AG09309 (cell line): ENCODE measurements at regions not wholly inside any gene's neighbourhood (a gene's known extent, or its start where the extent isn't known, plus 50 kb on each side); places are given as distances from the start of the nearest gene placed in this dataset.
A peak's percentile ranks its signal among the peaks of the same experiment; 100 is the strongest.

Experiments
- DNase-seq: peaks from one replicate; pipeline ENCODE4 v3.0.0-alpha.2; 2010; ENCODE audit warnings: low read depth
- H3K4me3 ChIP-seq: 2 replicates; pipeline ENCODE4 v1.5.1; 2011; ENCODE audit warnings: mild to moderate bottlenecking, low read depth, low read length, moderate library complexity; ENCODE audit not compliant: control insufficient read depth
- TF ChIP-seq, protein P1 (sequence below): IDR thresholded peaks from 2 replicates; pipeline ENCODE4 v1.5.1; 2011; ENCODE audit warnings: mild to moderate bottlenecking, low read depth, low read length, inconsistent platforms; ENCODE audit not compliant: insufficient read depth, control insufficient read depth; ENCODE audit errors: missing control alignments

DNA sequence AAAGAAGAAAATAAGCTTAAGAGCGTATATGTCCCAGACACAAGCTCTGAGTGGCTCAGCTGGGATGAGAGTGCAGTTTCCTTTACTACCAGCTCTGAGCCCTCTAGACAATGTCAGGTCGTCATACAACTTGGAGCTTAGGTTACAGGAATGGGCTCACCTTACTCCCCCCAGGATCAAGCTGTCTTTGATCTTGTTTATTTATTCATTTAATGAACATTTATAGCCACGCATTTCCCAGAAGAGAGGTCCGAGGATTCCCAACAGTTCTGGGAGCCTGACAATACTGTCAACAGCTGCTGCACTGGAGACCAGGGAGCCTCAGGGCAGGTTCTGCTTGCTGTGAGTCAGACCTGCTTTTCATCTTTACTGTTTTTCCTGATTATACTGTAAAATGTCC lies 378.9 kb downstream of the PLPP3 start:
- TF ChIP-seq, protein P1, sequence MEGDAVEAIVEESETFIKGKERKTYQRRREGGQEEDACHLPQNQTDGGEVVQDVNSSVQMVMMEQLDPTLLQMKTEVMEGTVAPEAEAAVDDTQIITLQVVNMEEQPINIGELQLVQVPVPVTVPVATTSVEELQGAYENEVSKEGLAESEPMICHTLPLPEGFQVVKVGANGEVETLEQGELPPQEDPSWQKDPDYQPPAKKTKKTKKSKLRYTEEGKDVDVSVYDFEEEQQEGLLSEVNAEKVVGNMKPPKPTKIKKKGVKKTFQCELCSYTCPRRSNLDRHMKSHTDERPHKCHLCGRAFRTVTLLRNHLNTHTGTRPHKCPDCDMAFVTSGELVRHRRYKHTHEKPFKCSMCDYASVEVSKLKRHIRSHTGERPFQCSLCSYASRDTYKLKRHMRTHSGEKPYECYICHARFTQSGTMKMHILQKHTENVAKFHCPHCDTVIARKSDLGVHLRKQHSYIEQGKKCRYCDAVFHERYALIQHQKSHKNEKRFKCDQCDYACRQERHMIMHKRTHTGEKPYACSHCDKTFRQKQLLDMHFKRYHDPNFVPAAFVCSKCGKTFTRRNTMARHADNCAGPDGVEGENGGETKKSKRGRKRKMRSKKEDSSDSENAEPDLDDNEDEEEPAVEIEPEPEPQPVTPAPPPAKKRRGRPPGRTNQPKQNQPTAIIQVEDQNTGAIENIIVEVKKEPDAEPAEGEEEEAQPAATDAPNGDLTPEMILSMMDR = no peak
- DNase-seq = no peak
- no peak overlapping the region for H3K4me3 ChIP-seq

DNA sequence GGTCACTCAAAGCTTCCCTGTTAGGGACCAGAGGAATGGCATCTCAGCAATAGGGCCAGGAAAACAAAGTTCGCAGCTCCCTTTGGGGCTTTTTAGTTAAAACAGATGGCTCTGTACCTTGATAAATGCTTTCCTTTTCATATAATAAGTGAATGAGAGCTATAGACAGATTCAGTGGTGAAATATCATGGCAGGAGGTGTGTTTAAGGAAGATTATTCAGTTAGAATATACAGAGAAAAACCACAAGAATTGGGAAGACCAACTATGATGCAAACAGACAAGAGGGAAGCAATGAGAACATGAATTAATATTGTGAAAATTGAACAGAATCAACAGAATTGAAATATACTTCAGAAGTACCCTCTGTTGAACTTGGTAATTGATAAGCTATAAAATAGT lies 379.4 kb downstream of the PLPP3 start:
- TF ChIP-seq, protein P1 = no peak
- H3K4me3 ChIP-seq = no peak overlapping the region
- no peak for DNase-seq

- no peak for DNase-seq
- TF ChIP-seq, protein P1 = no peak
- H3K4me3 ChIP-seq = no peak overlapping the region
Measured at GRCh38 chr1:56199061-56199460, 380.3 kb downstream of the PLPP3 start.

DNA sequence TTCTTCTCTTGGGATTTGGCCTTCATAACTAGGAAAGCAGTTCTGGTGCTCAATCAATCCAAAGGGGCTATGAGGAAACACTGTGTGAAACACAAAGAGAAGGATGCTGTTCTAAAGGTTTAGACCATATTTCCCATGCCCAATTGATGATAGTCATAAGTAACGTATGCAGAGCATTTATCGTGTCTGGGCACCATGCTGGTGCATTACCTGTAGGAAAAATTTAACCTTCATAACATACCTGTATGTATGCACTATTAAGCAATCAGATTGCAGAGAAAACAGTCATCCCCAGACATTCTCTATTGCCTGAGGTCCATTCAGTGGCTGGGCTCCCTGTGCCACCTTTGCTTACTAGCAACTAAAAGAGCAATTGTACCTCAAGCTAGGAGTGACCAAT lies 381.4 kb downstream of the PLPP3 start:
- no peak for DNase-seq
- TF ChIP-seq, protein P1 = no peak

GRCh38 chr1:56196839-56197238 lies 382.5 kb downstream of the PLPP3 start:
- H3K4me3 ChIP-seq = no peak overlapping the region
- no peak for DNase-seq
- TF ChIP-seq, protein P1 = no peak

More for the DNA sequence above, 381.4 kb downstream of the PLPP3 start:
- H3K4me3 ChIP-seq = no peak overlapping the region

DNA sequence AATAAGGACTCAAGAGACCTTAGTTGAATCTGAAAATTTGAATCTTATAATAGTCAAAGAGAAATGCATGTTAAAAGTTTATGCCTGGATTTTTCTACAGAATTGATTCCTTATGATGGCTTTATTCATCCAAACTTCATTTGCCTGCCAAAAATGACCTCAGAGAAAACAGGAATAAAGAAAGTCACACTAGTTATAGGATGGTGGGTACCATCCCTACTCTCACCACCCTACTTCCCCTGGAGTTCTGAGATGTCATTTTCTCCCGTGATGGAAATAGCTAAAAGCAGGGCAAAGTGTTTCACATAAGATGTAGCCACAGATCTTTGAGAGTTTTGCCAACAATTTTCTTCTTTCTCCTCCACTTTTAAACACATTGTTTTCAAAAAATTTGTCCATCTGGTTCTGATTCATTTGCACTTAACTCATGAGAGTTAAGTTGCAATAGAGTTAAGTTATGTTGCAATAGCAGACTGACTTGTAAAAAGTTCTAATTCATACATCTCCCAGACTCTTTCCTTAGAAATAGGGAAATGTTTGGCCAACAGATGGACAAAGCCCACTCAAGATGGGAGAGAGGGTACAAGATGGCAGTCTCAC lies 384.6 kb downstream of the PLPP3 start:
- TF ChIP-seq, protein P1 = no peak
- H3K4me3 ChIP-seq = no peak overlapping the region
- peak; percentile 74 for DNase-seq

DNA sequence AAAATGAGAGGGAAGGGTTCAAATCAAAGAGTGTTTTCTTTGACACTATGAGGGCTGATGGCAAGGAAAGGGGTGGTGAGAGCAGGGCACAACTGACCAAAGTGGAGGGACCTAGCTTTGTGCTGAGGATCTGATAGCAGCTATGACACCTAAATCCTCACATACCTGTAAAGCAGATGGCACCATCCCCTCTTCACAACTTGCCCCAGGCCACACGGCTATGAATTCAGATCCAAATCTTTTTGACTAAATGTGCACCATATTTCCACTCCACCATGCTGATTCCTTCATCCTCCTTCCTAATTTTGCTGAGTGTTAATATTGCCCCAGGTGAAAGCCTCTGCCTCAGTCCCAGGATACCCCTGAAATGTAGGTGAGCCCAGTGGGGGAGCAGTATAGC lies 385.7 kb downstream of the PLPP3 start:
- no peak overlapping the region for H3K4me3 ChIP-seq
- TF ChIP-seq, protein P1 = no peak
- no peak for DNase-seq
